SK-N-MC (cell line): ENCODE measurements at regions not wholly inside any gene's neighbourhood (a gene's known extent, or its start where the extent isn't known, plus 50 kb on each side); places are given as distances from the start of the nearest gene placed in this dataset.

ENCODE experiments used
- EZH2 ChIP-seq: fragments of 200-600 bp; sonication (generic); IDR thresholded peaks from one replicate; pipeline ENCODE4 v1.6.1; 2017; ENCODE audit warnings: antibody characterized with exemption
- POLR2AphosphoS5 ChIP-seq: IDR thresholded peaks from 2 replicates; pipeline ENCODE4 v1.6.1; 2012; ENCODE audit warnings: mild to moderate bottlenecking, low read depth, low read length, borderline replicate concordance

DNA sequence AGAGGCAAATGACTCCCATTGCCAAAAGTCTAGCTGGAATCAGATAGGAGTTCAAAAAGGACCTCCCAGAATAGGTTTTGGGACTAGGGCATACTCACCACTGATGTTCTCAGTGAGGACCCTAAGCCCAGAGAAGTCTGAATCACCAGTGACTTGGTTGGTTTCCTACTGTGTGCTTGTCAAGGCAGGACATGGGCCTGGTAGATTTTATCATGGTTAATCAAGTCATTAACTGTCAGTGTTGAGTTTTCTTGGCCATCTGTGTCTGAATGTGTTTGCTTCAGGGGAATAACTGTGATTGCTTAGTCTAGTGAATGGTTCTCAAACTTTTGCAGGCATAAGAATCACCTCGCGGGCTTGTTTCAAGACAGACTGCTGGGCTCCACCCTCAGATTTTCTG is 99.0 kb upstream of the GDNF start:
- TF ChIP-seq POLR2AphosphoS5 (no peak), EZH2 (no peak)
